ENCODE measurements at regions not wholly inside any gene's neighbourhood (a gene's known extent, or its start where the extent isn't known, plus 50 kb on each side); places are given as distances from the start of the nearest gene placed in this dataset.
"Not testable (repeated sequence)": the region's sequence is repeated elsewhere in the genome, so short reads cannot be mapped to it uniquely, and the experiment has no call there.

DNA sequence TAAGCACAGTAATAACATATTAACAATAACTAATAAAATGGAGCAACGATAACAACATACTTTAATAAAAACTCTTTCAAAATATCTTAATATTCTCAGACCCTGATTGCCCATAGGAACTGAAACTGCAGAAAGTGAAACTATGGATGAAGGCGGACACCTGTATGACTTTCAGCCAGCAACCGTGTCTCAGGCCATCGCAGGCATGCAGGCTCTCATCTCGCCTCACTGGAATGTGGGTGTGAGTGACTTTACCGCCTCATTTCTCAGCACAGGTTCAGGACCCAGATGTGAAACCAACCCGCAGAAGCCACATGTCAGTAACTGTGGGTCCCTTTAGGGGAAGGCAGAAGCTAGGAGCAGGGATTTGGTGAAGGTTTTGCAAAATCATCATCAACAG, 539.1 kb downstream of the FAM181B start:
- Mint-ChIP-seq H3K9me3 (no peaks in the 10 kb centered on the region), H3K27ac (ENCODE audit: unreplicated experiment) (no peak overlapping the region), H3K36me3 (ENCODE audit: low read depth) (no peaks in the 10 kb centered on the region), H3K4me1 (no peaks in the 10 kb centered on the region), H3K27me3 (ENCODE audit: low read depth) (no peaks in the 10 kb centered on the region), H3K4me3 (no peak overlapping the region)
- DNase-seq (ENCODE audit: low read depth, low spot score), result no peak
- TF ChIP-seq, protein P1, sequence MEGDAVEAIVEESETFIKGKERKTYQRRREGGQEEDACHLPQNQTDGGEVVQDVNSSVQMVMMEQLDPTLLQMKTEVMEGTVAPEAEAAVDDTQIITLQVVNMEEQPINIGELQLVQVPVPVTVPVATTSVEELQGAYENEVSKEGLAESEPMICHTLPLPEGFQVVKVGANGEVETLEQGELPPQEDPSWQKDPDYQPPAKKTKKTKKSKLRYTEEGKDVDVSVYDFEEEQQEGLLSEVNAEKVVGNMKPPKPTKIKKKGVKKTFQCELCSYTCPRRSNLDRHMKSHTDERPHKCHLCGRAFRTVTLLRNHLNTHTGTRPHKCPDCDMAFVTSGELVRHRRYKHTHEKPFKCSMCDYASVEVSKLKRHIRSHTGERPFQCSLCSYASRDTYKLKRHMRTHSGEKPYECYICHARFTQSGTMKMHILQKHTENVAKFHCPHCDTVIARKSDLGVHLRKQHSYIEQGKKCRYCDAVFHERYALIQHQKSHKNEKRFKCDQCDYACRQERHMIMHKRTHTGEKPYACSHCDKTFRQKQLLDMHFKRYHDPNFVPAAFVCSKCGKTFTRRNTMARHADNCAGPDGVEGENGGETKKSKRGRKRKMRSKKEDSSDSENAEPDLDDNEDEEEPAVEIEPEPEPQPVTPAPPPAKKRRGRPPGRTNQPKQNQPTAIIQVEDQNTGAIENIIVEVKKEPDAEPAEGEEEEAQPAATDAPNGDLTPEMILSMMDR (conservative IDR thresholded peaks at IDR 0.05), result no peak

DNA sequence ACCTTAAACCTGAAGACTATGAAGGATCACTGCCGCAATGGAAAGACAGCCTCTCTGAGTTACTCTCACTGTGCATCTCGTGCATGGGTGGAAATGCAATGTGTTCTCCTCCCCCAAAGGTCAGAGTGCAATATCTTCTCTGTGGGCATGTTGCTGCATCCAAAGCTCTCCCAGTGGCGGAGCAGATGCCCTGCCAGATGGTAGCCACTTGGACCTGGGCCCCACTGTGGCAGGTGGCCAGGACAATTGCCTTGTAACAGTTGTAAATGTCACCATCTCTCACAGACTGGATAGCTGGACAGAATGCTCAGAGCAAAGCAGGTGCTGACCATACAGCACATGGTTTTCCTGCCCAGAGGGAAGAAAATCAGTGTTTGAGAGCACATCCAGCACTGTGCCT, 542.0 kb downstream of the FAM181B start:
- no peaks in the 10 kb centered on the region for H3K4me1 Mint-ChIP-seq
- no peaks in the 10 kb centered on the region for H3K27me3 Mint-ChIP-seq (ENCODE audit: low read depth)

DNA sequence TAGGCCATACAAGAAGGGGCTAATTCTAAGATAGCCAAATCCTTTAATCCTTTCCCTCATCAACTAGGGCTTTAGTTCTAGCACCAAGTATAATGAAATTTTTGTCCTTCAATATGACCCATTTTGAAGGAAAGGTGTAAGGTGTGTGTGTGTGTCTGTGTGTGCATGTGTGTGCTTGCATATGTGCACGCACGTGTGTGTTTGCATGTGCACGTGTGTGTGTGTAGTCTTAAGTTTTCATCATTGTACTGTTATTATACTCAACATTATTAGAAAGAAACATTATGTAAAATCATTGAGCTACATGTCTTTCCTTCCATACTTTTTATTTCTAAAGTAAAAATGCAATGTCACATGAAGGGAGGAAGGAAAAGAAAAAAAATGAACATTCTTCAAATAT, 547.7 kb downstream of the FAM181B start:
- no peaks in the 10 kb centered on the region for H3K9me3 Mint-ChIP-seq
- TF ChIP-seq, protein P1 (conservative IDR thresholded peaks at IDR 0.05), result no peak
- H3K4me1 Mint-ChIP-seq, result no peaks in the 10 kb centered on the region
- H3K27ac Mint-ChIP-seq (ENCODE audit: unreplicated experiment), result no peak overlapping the region
- H3K27me3 Mint-ChIP-seq (ENCODE audit: low read depth), result no peaks in the 10 kb centered on the region
- no peak for DNase-seq (ENCODE audit: low read depth, low spot score)
- H3K36me3 Mint-ChIP-seq (ENCODE audit: low read depth), result no peaks in the 10 kb centered on the region
- no peak overlapping the region for H3K4me3 Mint-ChIP-seq

More for the DNA sequence above, 542.0 kb downstream of the FAM181B start:
- DNase-seq (ENCODE audit: low read depth, low spot score), result no peak
- no peaks in the 10 kb centered on the region for H3K36me3 Mint-ChIP-seq (ENCODE audit: low read depth)
- H3K27ac Mint-ChIP-seq (ENCODE audit: unreplicated experiment), result no peak overlapping the region
- no peak overlapping the region for H3K4me3 Mint-ChIP-seq
- TF ChIP-seq, protein P1 (conservative IDR thresholded peaks at IDR 0.05), result no peak
- no peaks in the 10 kb centered on the region for H3K9me3 Mint-ChIP-seq

DNA sequence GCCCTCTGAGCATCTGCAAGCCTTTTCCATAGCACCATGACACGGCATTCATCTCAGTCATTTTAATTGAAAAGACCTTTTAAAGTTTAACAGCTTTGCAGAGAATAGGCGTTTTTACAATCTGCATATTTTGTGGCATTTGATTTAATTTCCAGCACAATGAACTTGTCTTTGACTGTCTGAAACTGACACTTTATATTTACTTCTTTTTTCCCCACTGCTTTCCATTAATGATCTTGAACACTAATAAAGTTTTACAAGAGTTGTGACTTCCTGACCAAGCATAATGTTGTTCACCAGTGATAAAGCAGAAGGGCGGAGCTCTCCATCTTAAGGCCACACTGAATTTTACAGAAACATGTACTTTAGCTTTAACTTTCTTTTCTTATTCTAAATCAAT, 548.7 kb downstream of the FAM181B start:
- Mint-ChIP-seq H3K36me3 (ENCODE audit: low read depth) (no peaks in the 10 kb centered on the region), H3K9me3 (peaks cover 4% of the 10 kb centered on the region), H3K27ac (ENCODE audit: unreplicated experiment) (no peak overlapping the region), H3K4me1 (no peaks in the 10 kb centered on the region), H3K4me3 (no peak overlapping the region), H3K27me3 (ENCODE audit: low read depth) (no peaks in the 10 kb centered on the region)
- TF ChIP-seq, protein P1 (conservative IDR thresholded peaks at IDR 0.05), result no peak
- no peak for DNase-seq (ENCODE audit: low read depth, low spot score)

- Mint-ChIP-seq H3K36me3 (ENCODE audit: low read depth) (no peaks in the 10 kb centered on the region), H3K27ac (ENCODE audit: unreplicated experiment) (no peak overlapping the region), H3K9me3 (peaks cover 4% of the 10 kb centered on the region), H3K4me3 (no peak overlapping the region), H3K4me1 (no peaks in the 10 kb centered on the region), H3K27me3 (ENCODE audit: low read depth) (no peaks in the 10 kb centered on the region)
- DNase-seq (ENCODE audit: low read depth, low spot score), result no peak
- TF ChIP-seq, protein P1 (conservative IDR thresholded peaks at IDR 0.05), result no peak
Measured at GRCh38 chr11:82183346-82183745, 550.3 kb downstream of the FAM181B start.

GRCh38 chr11:82182697-82183096, 551.0 kb downstream of the FAM181B start:
- H3K36me3 Mint-ChIP-seq (ENCODE audit: low read depth); H3K9me3 Mint-ChIP-seq; H3K27me3 Mint-ChIP-seq (ENCODE audit: low read depth); H3K4me1 Mint-ChIP-seq; DNase-seq (ENCODE audit: low read depth, low spot score); H3K4me3 Mint-ChIP-seq; H3K27ac Mint-ChIP-seq (ENCODE audit: unreplicated experiment): not testable (repeated sequence)

DNA sequence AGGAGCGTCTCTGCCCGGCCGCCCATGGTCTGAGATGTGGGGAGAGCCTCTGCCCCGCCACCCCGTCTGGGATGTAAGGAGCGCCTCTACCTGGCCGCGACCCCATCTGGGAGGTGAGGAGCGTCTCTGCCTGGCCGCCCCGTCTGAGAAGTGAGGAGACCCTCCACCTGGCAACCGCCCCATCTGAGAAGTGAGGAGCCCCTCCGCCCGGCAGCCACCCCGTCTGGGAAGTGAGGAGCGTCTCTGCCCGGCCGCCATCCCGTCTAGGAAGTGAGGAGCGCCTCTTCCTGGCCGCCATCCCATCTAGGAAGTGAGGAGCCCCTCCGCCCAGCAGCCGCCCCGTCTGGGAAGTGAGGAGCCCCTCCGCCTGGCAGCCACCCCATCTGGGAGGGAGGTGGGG, 551.9 kb downstream of the FAM181B start:
- H3K9me3 Mint-ChIP-seq; H3K27me3 Mint-ChIP-seq (ENCODE audit: low read depth); DNase-seq (ENCODE audit: low read depth, low spot score): not testable (repeated sequence)

More for the DNA sequence above, 551.9 kb downstream of the FAM181B start:
- not testable (repeated sequence) for H3K36me3 Mint-ChIP-seq (ENCODE audit: low read depth); H3K4me3 Mint-ChIP-seq; H3K27ac Mint-ChIP-seq (ENCODE audit: unreplicated experiment); H3K4me1 Mint-ChIP-seq

Measured in neural crest cell (in vitro differentiated cells).